ENCODE measurements at regions not wholly inside any gene's neighbourhood (a gene's known extent, or its start where the extent isn't known, plus 50 kb on each side); places are given as distances from the start of the nearest gene placed in this dataset.
"Not testable (repeated sequence)": the region's sequence is repeated elsewhere in the genome, so short reads cannot be mapped to it uniquely, and the experiment has no call there.

DNA sequence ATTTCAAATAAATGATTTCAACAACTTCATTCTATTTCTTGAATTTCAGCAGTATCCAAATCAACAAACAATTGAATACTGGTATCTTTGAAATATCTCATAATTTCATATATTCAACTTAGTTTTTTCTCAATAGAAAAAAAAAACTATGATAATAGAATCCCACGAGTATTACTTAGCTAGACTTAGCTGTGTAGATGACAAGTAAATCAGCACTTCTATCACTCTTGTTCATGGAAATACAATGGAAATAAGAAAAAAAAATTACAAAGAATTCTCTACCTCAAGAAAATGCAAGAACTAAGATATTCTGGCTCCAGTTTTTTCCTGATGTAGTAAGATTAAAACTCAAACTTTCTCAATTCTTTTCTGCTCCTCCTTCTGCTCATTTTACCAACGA lies 256.2 kb upstream of the KYNU start:
- no peak for DNase-seq

DNA sequence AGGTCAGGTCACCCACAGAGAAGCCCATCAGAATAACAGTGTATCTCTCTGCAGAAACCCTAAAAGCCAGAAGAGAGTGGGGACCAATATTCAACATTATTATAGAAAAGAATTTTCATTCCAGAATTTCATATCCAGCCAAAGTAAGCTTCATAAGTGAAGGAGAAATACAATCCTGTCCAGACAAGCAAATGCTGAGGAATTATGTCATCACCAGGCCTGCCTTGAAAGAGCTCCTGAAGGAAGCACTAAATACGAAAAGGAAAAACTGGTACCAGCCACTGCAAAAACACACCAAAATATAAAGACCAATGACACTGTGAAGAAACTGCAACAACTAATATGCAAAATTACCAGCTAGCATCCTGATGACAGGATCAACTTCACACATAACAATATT lies 260.0 kb upstream of the KYNU start:
- DNase-seq, result no peak

DNA sequence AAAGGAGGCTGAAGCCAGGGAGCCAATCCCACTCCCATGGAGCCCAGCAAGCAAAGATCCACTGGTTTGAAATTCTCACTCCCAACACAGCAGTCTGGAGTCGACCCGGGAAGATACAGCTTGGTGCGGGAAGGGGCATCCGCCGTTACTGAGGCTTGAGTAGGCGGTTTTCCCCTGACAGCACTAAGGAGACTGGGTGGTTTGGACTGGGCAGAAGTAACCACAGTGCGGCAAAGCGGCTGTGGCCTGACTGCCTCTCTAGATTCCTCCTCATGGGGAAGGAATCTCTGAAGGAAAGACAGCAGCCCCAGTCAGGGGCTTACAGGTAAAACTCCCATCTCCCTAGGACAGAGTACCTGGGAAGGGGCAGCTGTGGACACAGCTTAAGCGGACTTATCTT lies 261.6 kb upstream of the KYNU start:
- DNase-seq, result no peak

DNA sequence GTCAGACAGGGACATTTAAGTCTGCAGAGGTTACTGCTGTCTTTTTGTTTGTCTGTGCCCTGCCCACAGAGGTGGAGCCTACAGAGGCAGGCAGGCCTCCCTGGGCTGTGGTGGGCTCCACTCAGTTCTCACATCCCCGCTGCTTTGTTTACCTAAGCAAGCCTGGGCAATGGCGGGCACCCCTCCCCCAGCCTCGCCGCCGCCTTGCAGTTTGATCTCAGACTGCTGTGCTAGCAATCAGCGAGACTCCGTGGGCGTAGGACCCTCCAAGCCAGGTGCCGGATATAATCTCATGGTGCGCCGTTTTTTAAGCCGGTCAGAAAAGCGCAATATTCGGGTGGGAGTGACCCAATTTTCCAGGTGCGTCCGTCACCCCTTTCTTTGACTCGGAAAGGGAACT lies 264.3 kb upstream of the KYNU start:
- not testable (repeated sequence) for DNase-seq

DNA sequence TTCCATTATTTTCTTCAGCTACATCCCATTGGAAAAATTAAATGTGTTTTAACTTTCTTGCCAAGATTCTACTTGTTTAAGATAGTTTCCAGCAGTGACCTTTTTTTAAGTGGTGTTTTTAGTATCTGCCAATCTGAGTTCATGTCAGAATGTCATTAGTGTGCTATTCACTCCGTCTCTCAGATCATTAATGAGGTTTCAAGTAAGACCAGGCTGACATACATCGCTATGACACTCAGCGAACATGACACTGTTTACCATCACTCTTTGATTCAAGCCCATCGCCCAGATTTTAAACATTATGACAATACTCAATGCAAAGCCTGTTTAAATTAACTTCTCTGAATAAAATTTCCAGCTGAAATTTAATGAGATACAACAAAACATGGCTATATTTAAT lies 272.0 kb upstream of the KYNU start:
- no peak for DNase-seq

DNA sequence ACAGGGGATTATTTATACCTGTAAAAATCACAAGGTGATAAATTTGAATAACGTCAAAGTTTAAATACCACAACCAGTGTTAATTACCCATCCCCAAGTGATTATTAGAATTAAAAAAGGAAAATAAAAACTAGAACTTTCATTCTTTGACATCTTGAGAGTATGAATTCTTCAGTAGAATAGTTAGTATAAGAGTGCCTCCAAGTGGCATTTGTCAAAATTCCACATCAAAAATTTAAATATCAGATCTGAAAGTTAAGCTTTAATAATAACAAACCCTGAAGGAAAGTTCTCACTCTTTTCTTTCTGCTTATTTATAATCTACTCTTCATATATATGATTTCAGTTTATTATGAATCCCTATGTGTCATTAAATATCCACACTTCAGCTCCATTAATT lies 273.7 kb upstream of the KYNU start:
- DNase-seq, result no peak

DNA sequence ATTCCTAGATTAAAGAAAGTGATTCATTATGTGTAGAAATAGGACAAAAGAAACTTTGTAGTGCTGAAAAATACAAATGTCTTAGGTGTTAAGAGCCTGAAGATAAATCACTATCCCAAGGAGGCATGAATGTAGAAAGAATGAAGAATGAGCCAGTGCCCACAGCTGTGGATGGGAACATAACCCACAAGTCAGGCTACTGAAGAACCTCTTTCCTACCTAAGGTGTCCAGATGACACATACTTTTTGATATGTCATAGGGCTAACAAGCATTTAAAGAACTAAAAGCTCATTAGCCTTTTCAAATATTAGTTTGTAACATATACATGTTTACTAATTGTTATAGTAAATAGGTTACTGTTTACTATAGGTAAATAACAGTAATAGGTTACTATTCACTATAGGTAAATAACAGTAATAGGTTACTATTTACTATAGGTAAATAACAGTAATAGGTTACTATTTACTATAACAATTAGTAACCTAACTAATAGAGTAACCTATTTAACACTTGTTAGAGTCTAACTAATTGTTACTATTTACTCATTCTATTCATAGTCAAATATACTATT lies 275.0 kb upstream of the KYNU start:
- DNase-seq, result no peak

DNA sequence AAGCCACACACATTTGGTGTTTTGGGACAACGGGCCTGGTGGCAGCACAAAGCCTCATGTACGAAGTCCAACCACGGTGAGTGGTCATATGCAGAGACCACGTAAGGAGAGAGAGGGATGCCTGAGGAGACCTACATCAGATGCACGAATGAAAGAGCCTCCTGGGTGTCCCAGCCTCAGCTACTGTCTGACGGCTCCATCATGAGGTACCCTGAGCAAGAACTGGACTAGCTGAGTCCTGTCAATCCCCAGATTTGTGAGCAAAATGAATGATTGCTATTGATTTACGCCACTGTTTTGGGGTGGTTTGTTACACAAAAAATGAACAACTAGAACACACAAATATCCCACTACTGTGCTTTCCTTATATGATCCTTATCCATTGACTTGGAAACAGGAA lies 275.7 kb upstream of the KYNU start:
- no peak for DNase-seq

DNA sequence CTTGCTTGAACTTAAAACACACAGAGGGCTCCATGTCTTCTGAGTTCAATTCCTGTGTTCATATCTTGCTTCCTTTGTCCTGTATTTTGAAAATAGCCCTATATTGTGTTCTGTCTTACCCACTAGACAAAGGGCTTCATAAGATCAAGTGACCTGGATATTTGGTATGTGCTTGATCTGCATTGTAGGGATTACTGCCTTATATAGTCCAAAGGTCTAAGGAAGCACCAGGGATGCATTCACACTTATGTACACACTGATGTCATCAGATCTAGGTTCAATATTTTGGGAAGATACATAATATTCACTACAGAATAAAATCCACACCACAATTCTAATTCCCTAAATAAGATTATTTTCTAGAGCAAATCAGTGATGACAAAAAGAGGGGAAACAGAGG lies 278.0 kb upstream of the KYNU start:
- no peak for DNase-seq

DNA sequence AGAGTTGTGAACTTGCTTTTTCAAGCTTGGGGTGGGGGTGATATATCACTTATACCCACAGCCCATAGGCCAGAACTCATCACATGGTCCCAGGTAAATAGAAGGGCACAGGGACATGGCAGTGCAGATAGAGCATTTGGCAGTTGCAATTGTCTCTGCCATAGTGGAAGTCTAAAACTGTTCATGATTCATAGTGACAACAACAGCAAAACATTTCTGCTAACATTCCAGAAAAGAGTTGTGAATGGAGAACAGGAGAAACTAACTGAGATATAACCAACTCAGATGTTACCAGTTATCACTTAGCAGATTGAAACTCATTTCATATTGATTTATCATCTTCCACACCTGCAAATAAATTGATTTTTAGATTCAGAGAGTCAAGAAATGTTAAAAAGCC lies 278.6 kb upstream of the KYNU start:
- DNase-seq, result no peak

DNA sequence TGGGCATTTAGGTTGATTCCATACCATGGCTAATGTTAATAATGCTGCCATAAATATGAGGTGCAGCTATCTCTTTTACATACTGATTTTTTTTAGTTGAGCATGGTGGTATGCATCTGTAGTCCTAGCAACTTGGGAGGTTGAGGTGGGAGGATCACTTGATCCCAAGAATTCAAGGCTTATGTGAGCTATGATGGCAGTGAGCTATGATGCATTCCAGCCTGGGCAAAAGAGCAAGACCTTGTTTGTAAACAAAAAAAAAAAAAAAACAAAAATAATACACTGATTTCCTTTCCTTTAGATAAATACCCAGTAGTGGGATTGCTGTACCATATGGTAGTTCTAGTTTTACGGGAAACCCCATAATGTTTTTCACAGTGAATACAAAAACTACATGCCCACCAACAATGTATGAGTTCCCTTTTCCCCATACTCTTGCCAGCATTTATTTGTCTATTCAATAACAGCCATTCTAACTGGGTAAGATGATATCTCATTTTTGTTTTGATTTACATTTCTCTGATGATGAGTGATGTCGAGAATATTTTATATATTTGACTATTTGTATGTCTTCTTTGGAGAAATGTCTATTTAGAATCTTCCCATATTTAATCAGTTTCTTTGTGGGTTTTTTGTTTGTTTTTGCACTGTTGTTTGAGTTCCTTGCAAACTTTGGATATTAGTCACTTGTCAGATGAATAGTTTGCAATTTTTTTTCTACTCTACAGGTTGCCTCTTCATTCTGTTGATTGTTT lies 281.0 kb upstream of the KYNU start:
- DNase-seq, result no peak

DNA sequence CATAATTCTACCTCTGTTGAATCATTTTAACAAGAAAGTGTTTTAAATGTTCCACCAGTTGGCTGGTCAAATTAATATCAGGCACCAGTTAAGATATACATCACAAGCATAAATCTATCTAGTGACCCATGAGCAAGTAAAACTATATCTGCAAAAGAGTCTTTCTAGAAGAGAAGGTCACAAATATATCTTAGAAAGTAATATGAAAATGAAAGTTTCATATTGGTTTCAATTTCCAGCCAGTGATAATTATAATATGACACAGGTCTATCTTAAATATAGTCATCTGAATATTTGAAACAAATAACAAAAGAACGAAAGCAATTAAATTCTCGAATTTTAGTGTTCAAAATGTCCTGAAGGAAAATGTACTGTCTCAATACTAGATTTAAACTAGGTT lies 282.5 kb upstream of the KYNU start:
- DNase-seq, result no peak

DNA sequence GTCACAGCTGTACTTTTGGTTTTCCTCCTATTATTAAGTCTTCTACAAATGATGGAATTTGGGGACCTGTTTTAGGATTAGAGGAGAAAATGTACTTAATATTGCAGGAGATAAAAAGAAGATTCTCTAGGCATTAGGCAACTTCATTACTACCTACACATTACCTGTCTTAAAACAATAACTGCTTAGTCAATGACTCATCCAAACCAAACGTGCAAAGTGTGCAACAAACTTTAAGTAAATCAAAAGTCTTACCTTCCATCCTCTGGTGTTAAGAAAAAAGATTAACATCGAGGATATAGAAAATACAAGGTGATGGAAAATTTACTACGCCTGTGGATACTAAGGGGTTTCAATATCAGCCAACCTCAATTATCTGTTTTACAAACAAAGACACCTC lies 285.3 kb upstream of the KYNU start:
- DNase-seq, result no peak

DNA sequence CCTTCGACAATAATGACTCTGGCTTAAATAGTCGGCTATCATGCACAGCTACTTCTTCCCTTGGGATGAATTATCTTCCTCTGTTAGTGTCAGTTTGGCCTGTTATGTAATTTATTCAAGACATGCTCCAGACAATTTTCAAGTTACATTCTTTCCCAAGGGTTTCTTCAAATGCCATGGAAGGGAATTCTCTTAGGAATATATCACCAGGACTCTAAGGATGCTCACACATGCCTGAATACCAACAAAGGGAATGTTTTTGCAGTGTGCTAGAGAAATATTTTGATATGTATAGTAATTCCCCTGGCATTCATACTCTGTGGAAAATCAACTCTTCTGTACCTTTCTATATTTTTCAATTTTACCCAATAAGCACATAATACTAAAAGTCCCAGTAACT lies 286.0 kb upstream of the KYNU start:
- no peak for DNase-seq

DNA sequence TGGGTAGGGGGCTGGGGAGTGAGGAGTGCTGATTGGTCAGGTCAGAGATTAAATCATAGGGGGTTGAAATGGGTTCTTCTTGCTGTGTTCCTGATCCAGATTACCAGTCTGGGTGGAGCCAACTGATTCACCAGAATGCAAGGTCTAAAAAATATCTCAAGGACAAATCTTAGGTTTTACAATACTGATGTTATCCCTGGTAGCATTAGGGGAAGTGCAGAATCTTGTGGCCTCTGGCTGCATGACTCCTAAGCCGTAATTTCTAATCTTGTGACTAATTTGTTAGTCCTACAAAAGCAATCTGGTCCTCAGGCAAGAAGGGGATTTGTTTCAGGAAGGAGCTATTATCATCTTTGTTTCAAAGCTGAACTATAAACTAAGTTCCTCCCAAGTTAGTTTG lies 289.2 kb upstream of the KYNU start:
- DNase-seq, result no peak

DNA sequence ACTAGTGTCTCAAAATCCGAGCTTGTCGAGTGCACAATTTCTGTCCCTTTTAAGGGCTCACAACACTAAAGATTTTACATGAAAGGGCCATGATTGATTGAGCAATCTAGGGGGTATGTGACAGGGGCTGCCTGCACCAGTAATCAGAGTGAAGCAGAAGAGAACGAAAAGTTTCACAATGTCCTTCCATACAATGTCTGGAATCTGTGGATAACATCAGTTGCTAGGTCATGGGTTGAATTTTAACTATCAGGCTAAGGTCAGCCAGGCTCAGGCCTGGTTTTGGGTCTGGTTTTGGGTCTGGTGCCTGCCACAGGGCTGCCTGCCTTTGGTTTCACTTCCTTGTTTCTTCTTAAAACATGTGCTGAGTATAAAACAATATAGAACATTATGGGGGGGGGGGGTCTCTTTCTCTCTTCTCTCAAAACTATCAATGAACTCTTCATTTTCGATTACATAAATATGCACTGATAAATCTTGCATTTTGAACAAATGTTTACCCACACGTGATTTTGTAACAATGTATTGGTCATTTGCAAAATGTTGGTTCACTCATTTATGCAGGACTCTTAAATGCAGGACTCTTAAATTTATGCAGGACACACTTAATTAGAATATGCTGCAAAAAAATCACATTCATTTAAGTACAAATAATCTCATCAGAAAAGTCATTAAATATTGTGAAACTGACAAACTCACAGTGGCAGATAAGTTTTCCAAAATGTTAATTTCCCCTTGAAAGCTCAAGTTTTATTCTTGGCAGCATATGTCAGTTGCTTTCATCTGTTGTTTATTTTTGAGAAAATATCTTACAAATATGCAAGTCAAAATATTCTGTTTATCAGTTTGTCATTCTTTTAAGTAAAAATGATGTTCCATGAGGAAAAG lies 290.5 kb upstream of the KYNU start:
- DNase-seq, result no peak

DNA sequence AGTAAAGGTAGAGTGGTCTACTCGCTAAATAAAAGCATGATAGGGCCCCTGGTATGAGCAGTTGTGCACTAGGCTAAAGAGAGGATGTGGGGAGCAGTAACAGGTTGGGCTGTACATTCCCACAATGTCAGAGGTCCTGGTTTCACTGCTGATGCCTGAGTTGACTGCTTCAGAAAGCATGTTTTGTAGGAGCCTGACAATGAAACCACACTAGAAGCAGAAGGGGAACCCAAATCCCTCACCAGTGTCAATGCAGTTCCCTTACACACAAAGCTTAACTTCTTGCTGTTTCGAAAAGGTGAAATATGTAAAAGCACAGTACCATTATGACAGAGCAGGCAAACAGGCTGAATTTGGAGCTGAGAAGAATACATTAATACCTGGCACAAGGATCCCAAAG lies 291.7 kb upstream of the KYNU start:
- no peak for DNase-seq

DNA sequence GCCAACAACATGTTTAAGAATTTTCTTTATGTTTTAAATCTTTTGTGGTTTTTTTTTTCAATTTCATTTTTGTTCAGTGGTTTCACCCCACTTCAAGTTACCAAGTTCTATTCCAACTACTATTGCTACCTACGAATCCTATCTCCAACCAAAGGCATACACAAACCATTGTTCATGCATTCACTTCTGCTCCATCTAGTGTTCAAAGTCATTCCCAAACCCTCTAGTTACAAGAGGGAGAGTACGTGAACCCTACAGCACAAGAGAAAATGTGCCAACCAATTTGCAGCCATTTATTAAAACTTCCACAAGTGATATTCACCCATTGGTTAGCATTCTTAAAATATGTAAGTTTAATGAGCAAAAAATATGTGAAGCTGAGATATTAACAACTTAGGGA lies 295.1 kb upstream of the KYNU start:
- DNase-seq, result no peak

DNA sequence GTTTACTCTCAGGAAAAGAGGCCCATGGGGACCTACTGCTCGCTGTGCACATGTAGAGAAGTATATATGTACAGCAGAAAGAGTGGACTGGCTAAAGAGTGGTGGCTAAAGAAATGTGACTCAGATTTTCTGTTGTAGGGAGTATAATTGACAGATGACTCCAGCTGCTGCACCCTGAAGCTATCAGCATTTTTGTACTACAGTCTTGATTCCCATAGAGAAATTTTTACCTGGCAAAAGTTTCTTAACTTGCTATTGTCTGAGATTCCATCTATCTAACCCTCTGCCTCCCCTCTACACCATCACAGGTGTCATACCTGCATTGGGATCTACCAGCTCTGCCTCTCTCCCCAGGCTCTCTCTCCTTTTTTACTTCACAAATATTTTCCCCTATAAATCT lies 296.0 kb upstream of the KYNU start:
- DNase-seq, result no peak

DNA sequence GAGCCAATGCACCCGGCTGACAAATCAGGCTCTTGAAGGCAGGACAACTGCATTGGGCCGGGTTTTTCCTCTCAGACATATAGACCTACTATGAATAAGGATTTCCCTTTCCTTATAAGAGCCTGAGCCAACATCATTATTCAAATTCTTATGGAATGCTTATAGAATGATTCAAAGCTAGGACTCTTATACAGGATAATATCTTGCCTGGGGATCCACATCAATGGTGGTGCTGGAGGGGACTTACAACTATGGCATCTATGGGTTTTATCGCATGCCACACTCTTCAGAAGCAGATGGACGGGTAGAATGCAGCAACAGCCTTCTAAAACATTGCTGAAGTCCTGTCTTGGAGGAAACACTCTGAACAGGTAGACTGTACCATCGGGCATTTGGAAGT lies 296.8 kb upstream of the KYNU start:
- no peak for DNase-seq

DNA sequence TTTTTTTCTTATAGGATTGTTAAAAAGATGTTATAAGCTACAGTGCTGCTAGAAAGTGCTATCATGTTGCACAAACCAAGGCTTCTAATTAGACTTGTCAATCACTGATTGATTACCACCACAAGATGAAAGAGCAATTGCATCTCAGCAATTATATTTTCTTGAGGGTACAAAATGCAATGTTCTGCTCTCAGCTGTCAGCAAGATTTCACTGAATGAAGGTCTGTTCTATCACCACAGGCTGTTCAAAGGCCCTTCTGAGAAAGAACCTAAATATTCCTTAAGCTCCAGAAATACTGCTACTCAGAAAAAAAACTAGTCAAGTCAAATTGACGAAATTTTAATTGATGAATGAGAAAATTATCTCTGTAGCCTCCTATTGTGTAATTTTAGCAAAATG lies 301.9 kb upstream of the KYNU start:
- DNase-seq, result no peak

DNA sequence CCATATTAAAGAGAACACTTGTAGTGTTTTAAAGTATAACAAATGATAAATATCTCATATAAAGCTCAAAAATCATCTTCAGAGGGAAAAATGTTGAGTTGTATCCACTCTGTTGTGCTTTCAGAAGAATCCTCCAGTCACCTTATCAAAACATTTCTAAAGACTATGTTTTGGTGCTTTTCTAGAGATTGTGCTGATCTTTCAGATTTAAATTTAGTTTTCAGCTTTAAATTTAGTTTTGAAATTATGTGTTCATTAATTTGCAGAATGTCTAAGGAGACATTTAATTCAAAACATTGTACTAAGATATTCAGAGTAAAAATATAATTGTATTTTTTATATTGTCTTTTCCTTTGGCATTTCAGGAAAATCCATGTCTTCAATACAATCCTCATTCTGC lies 303.1 kb upstream of the KYNU start:
- no peak for DNase-seq

DNA sequence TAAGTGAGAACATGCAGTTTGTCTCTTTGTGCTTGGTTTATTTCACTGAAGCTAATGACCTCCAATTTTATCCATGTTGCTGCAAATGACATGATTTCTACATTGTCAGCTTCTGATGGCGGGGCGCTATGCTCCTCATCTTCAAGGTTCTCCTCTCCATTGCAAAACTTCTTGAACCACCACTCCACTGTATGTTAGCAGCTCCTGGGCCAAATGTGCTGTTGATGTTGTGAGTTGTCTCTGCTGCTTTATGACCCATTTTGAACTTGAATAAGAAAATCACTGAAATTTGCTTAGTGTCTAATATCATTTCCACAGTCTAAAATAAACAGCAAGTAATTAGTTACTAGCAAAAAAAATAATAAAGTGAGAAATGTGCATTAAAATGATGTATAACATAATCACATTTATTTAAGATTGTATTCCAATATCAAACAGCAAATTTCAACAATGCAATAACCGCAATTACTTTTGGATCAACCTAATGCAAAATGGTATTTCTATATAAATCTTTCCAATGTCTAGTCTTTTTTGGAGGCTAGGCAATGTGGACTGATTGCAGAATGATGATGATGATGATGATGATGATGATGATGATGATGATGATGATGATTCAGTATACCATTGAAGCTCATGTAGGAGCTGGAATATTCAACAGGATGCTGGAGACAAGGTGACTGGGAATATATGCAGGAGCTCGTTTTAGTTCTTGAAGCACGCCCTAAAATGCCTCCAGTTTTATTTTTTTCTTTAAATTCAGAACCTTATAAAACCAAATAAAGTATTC lies 304.9 kb upstream of the KYNU start:
- DNase-seq, result no peak

Data from NCI-H510A (cell line).